HG02610 (cell line): ENCODE measurements at regions not wholly inside any gene's neighbourhood (a gene's known extent, or its start where the extent isn't known, plus 50 kb on each side); places are given as distances from the start of the nearest gene placed in this dataset.

Experiments
- ATAC-seq: cut with Tn5 transposase; IDR thresholded peaks from one replicate; pipeline ENCODE4 v1.9.1; 2021; ENCODE audit warnings: mild to moderate bottlenecking, moderate library complexity; ENCODE audit not compliant: unreplicated experiment

DNA sequence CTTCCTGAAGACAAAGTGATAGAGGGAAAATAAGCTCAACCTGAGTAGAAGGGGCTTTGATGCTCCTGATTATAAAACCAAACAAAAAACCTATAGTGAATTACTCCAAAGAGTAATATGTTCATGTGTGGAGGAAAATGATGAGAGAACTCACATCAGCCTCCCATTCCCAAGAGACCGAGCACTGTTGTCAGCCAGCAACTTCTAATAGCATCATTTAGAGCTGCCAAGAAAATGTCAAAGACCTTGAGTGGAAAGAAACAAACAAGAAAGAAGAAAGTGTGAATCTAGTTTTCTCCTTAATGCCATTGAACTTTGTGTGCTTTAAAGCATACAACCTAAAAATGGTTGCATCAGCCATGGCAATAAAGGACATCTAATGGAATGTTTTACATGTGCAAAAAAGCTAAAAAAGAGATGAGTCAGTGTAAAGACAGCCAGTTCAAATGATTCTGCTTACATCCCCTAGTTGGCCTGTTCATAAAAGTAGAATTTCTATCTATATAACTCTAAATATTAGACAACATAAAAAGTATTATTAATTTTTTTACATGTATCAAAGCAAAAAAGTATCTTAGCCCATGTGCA, 1066.2 kb downstream of the TDRD15 start:
- ATAC-seq: no peak

DNA sequence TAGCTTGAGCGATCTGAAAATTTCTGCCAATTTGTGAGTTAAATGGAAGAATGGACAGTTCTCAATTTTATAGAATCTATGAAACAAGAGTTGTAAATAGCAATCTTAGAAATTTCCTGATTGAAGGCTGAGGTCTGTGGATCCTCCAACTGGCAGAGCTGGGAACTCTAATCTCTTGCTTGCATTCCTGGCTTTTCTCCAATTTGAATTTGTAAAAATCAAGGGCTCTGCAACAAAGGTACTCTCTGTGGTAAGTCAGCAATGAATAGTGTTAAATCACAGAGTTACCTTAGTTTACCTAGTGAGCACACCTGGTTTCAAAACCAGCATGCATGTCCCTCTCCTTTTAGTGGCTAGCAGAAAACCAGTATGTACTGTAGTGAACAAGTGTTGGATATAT, 1070.5 kb downstream of the TDRD15 start:
- ATAC-seq: no peak

DNA sequence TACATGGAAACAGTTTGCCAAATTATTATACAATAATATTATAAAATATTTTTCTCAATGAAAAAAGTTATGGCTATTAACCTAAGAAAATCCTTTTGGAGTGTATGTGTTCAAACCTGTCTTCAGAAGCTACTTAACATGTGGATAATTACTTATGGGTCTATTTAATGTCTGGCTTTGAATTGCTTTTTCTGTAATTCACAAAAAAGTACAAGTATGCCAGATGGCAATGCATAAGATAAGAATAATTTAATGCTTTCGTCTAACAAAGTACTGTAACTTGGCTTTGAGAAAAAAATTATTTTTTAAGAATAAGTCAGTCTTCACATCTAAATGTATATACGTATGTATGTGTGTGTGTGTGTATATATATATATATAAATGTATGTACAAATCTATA, 1073.0 kb downstream of the TDRD15 start:
- ATAC-seq: no peak

DNA sequence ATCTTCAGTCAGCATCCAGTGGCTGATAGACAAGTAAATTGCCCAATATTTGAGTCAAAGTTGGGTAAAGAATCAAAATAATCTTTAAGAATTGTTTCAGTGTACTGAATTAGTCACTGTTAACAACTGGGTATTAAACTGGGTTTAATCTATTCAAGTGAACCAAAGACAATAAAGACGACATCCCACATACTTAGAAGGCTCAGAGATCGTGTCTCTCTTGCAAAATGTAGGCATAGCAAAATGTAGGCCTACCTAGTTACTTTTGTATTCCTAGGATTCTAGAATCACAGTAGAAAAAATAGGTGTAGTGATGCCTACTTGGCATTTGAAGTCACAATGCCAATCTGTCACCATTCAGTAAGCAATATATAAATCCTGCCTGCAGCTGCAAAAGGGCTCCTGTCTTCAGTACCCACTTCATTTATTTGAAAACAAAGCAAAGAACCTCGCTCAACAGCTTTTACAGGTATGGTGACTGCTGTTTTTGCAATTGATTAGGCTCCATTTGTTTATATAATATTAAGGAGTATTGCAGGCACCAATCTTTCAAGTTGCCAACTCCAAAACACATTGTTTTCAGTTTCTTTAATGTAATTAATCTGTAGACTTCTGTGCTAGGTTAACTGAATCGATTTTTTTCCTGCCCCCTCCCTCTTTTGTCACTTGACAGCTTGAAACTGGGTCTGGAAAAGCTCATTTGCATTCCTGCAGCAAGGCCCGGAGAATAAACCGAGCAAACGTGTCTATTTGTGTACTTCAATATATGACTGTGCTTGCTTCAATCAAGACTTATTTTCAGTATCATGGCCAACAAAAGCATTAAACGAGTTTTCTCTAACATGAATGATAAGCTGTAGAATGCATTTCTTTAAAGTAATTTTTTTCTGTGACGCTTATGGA, 1074.9 kb downstream of the TDRD15 start:
- no peak for ATAC-seq

DNA sequence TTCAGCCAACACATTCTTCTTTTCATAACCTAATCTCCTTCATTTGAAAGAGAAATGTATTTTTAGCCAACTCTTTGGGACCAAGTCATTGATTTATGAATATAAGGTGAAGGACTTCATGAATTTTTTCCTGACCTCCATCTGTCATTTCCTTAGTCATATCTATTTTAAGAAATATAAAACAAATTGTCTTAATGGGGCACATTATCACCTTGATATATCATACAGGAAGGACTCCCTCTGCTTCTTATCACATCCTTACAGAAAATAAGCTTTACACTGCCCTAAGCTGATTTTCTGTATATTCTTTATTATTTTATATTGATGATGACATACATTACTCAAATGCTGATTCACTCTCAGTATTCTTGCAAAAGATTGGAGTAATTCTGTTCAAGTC, 1076.2 kb downstream of the TDRD15 start:
- no peak for ATAC-seq

DNA sequence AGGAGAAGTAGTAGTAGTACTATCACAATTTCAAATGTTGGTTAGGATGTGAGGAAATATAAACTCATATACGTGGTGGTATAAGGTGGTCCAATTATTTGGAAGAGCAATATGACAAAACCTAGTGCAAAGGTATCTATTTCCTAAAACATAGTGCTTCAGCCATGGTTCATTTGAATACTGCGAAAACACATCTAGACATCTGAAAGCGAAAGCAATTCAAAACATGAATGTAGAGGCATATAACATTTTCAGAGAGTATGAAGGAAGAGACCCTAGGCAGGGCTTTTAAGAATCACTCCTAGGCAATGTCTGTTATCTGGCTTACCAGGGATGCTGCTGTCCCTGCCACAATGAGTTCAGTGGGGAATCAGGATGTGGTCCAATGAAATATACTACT, 1085.8 kb downstream of the TDRD15 start:
- ATAC-seq: no peak

DNA sequence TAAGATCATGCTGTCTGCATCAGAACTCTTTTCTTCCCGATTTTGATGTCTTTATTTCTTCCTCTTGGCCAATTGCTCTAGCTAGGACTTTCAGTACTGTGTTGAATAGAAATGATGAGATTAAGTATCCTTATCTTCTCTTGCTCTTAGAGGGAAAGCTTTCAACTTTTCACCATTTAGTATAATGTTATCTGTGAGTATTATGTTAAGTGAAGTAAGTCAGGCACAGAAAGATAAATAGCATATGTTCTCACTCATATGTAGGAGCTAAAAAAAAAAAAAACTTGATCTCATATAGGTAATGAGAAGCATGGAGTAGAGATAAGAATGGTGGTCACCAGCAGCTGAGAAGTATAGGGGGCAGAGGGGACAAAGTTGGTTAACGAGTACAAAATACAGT, 1089.5 kb downstream of the TDRD15 start:
- no peak for ATAC-seq

DNA sequence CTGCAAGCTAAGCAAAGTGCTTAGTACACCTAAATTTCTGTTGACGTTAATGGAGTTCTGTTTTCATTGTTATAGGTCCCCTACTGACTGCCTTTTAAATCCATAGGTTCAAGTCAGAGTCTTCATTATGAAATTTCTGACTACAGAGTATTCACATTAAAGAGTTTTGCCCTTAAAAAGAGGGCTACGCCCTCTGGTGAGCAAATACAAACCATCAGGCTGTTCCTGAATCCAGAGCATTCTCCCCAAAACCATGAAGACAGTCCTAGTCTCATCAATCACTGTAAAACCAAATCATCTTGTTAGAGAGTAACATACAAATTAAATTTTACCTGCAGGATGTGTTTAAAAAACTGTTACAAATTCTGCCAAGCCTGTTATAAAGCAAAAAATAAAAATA, 1091.7 kb downstream of the TDRD15 start:
- ATAC-seq: no peak

DNA sequence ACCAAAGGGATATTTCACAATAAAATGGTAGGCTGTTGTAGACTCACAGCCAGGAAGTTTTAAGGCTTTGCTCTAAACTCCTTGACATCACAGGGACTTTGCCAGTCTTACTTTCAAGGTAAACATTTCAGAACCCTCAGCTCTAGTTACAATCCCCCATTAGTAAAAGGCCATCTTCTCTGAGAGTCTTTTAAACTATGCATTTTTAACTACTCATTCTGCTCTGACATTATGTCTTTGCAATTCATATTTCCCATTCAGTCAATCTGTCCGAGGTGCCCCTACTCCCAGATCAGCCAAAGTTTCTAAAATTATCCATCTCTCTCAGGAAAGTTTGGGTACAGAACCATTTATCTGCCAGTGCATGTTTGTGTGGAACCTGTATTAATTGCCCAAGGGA, 1094.1 kb downstream of the TDRD15 start:
- no peak for ATAC-seq

DNA sequence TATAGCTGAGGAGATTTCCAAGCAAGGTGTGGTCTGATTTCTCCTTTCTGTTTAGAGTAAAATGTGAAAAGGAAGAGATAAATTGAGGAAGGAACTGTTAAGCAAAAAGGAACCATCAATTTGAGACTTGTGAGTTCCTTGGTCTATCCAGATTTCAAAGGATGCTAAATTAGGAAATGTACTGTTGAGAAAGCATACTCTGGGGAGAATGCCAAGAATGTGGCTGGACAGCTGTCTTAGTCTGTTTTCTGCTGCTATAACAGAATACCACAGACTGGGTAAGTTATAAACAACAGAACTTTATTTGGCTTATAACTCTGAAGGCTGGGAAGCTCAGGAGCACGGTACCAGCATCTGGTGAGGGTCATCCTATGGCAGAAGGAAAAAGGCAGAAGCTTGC, 1097.2 kb downstream of the TDRD15 start:
- no peak for ATAC-seq

DNA sequence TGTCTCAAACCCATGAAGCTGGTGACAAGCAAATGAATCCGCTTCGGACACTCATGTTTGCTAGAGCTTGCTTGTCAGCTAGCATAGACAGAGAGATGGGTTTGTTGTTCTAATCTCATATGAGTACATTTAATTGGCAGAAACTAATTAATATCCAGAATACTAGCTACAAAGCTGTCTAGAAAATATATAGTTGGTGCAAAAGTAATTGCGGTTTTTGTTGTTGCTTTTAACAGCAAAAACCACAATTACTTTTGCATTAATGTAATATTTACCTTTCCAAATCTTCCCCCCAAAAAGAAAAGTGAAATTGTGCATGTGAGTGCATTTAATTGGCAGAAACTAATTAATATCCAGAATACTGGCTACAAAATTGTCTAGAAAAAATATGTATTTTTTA, 1115.2 kb downstream of the TDRD15 start:
- ATAC-seq: no peak

DNA sequence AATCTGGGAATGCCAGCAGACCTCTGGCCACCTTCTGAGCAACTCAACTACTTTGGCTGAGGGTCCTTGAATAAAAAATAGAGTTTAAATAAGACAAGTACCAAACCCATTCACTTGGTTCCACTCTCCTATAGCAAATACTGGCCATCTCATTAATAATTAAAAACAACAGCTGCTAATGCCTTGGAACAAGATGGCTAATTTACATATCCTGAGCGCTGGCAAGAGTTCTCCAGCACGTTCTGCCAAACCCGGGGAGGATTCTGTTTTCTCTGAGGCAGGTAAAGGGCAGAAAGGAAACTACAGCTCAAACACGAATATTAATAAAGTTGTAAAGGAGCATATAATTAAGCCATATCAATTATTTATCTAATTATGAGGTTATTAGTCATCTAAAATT, 1123.7 kb downstream of the TDRD15 start:
- ATAC-seq: no peak

DNA sequence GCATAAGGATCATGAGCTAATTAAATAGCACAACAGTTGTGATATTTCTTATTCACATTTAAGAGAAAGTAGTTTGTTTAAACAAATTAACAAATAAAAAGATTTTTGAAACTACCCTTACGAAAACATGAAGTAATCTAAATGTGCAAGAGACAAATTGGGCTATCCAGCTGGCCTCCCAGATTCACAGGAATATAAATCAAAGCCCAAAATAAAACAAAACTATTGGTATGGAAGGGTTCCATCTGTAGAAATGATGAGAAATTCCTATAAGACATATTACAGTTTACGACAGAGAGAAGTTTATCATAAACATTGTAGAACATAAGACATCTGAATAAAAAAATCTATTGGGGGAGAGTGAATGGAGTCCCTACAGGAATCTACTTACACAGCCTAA, 1125.1 kb downstream of the TDRD15 start:
- ATAC-seq: no peak

DNA sequence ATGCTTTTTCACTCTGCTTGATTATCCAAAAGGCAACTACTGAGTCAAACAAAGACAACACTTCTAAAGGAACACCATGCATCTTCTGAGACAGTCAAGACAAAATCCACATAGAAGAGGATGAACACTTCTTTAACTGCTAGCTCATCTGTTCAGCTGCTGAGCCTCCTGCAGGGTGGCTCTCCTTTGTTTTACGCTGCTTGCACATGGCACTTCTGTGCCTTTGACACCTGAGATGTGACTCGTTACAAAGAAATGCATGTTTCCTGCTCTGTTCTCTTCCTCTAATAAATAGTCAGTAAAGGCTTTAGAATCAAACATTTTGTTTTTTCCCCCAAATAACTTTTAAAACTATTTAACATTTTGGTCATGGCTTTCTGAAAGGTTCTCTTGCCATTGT, 1129.4 kb downstream of the TDRD15 start:
- ATAC-seq: no peak

DNA sequence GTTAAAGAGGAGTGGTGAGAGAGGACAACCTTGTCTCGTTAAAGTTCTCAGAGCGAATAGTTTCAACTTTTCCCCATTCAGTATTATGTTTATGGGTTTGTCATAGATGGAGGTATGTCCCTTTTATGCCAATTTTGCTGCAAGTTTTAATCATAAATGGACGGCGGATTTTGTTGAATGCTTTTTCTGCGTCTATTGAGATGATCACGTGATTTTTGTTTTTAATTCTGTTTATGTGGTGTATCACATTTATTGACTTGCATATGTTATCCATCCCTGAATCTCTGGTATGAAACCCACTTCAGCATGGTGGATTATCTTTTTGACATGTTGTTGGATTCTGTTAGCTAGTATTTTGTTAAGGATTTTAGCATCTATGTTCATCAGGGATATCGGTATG, 1123.8 kb upstream of the KLHL29 start:
- ATAC-seq: no peak

DNA sequence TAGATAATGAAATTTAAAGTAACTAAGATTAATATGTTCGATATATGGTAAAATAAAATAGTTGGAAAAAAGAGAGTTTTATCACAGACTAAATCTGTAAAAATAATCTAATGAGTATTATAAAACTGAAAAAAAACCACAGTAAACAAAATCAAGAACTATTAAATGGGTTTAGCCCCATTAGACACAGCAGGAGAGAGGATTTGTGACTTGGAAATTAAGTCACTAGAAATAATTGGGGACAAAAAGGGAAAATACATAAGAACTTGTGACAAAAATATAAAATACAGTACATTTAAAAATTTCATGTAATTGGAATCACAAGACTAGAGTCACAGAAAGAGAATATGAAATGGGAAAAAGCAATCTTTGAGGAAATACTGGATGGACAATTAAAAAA, 1114.6 kb upstream of the KLHL29 start:
- no peak for ATAC-seq

DNA sequence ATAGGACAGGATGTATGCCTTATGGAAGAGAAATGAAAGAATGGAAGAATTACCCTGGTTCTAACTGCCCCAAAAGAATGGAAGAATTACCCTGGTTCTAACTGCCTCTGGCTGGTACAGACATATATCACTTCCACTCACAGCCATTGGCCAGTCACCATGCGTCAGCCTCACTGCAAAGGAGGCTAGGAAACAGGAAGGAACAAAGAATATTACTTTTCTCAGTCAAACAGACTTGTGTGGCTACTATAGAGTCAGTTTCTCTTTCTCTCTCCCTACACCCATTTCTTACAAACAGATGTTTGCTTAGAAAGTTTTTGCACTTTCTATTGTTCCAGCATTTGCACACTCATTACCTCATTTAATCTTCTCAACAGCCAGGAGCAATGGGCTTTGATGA, 1111.1 kb upstream of the KLHL29 start:
- ATAC-seq: no peak

DNA sequence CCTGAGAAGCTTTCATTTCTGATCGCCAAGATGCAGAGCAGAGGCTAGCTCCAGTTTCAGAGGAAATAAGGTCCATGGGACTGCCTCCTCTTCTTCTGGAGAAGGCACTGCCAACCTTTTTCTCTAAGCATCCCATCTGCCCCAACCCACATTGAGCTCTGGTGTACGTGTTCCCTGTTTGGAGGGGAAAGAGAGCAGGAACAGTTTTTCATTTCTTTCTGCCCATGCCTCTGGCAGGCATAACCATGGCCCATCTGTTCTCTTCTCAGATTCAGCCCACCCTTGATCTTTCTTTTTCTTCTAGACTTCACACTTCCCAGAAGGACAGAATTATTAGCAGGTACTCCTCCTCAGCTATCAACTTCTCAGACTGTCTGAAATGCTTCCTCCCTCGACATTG, 1110.3 kb upstream of the KLHL29 start:
- ATAC-seq: no peak

DNA sequence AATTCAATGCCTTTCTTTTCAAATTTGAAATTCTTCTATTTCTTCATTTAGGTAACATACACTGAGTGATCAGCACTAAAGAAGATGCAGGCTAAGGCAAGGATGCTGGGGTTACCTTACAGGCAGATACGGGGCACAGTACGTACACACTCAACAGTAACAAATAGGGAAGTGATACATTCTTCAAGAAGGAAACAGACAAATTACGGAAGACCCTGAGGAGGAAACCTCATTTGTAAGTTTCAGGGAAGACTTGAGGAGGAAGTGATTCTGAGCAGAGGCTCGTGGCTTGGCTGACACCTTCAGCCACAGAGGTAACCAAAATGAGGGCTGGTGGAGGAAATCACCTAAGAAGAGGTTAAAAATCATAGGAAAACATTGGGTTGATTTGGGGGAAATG, 1108.3 kb upstream of the KLHL29 start:
- peak; percentile 63 for ATAC-seq

DNA sequence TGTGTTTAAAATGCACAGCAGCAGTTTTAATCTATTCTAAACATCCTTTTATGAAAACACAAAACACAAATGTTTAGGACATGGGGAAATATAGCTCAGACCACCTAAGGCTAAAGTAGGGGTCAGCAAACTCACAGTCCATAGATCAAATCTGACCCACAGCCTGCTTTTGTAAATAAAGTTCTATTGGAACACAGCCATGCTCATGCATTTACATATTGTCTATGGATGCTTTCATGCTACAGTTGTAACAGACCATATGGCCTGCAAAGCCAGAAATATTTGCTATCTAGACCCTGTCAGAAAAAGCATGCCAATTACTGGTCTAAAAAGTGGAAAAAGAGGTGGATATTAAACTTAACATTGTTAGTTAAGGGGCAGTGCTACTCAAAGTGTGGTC, 1105.4 kb upstream of the KLHL29 start:
- ATAC-seq: no peak

DNA sequence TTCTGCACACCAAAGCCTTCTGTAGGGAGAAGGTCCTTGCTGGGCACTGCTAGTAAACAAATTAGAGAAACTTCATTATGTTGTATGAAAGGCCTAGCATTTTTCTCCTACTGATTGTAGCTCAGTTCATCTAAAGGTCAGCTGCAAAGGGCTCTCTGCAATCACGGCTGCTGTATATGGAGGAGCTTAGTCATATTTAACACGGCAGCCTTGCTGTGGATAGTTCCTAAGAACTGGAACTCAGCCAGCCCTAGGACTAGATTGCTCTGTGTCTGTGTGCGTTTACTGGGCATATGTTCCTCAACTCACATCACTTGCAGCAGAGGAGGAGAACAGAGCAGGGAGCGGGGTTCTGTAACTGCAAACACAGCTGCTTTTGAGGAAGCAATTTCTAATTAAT, 1103.9 kb upstream of the KLHL29 start:
- no peak for ATAC-seq

DNA sequence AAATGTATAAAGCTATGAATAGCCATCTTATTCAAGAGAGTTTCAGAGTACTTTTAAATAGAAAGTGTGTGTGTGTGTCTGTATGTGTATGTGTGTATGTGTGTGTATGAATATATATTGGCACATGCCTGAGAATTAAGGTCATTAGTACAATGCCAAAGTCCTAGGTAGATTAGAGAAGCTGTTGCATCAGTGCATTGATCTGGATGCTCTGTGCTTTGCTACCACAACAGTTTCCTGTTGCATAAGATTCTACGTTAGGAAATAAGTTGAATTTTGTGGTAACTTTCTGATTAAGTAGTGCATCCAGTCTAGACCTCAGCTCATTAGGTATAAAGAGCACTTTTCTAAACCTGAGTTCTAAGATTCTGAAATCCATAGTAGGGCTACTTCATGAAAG, 1102.8 kb upstream of the KLHL29 start:
- no peak for ATAC-seq

DNA sequence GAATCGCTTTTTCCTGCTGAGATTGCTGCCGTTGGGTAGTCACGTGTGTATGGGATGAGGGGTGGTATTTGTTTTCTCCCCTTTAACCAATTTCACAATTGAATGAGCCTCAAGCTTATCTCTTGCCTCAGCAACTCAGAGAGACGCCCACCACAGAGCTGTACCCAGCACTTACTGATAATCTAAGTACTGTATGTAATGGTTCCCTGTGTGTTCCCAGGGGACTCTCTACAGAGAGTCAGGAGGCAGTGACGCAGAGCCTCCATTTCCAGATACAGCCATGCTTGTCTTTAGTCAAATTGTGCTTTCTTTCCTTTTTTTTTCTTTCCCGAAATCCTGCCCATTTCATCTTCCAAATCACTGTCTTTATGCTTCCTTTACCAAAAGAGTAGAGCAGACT, 1102.1 kb upstream of the KLHL29 start:
- no peak for ATAC-seq
